GM23248 (cell line): ENCODE measurements at regions not wholly inside any gene's neighbourhood (a gene's known extent, or its start where the extent isn't known, plus 50 kb on each side); places are given as distances from the start of the nearest gene placed in this dataset.

Experiments
- EZH2 ChIP-seq: fragments of 200-600 bp; sonication (generic); IDR thresholded peaks from 2 replicates; pipeline ENCODE4 v1.6.1; 2018; ENCODE audit warnings: antibody characterized with exemption, mild to moderate bottlenecking; ENCODE audit not compliant: insufficient read depth, poor library complexity, severe bottlenecking
- EZH2phosphoT487 ChIP-seq: fragments of 200-600 bp; sonication (generic); IDR thresholded peaks from 2 replicates; pipeline ENCODE4 v1.6.1; 2018; ENCODE audit warnings: antibody characterized with exemption, moderate library complexity, mild to moderate bottlenecking, low read depth; ENCODE audit not compliant: insufficient read depth

- TF ChIP-seq EZH2 (no peak), EZH2phosphoT487 (no peak)
Observed at GRCh38 chr15:70512772-70513362, 250.5 kb downstream of the UACA start.
